ENCODE measurements at regions not wholly inside any gene's neighbourhood (a gene's known extent, or its start where the extent isn't known, plus 50 kb on each side); places are given as distances from the start of the nearest gene placed in this dataset.

DNA sequence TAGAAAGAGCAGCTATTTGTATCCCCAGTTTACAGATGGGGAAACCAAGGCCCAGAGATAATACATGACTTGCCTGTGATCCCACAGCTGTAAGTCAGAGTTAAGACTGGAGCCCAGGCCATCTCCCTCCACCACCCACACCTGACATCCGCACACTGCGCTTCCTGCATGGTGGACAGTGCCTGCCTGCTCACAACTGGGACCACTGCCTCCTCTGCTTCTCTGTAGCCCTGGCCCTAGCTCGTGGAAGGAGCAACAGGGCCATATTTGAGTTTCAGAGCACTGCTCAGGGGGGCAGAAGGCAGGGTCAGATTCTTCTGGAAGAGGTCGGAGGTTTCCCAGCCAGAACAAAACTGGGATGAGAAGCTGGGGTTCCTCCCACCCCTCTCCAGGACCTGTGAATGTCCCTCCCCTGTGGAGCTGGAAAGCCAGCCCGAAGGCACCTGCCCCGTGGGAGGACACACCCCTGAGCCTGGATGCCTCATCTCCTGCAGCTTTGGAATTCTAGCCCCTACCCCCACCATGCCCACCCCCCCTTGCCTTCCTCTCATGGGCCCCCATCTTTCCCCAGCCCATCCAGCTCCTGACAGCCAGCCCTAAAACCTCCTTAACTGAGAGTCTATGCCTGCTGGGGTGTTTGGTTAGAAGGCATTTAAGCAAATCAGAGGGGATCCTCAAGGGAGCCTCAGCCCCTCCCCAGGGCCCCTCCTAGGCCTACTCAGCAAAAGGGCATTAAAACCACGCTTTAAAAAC lies 100.1 kb downstream of the TPRA1 start:
- TF ChIP-seq SP1 (IDR thresholded peaks at IDR 0.05): no peak
- no peak for TF ChIP-seq NFRKB (IDR thresholded peaks at IDR 0.05)
- TF ChIP-seq LEF1 (IDR thresholded peaks at IDR 0.05; ENCODE audit: borderline replicate concordance): no peak
- TF ChIP-seq HDGF (IDR thresholded peaks at IDR 0.05; ENCODE audit: borderline replicate concordance): no peak
- no peak for TF ChIP-seq FOXK2 (IDR thresholded peaks at IDR 0.05)

Measured in HEK293T (cell line).